OCI-LY7 (cell line): ENCODE measurements at regions not wholly inside any gene's neighbourhood (a gene's known extent, or its start where the extent isn't known, plus 50 kb on each side); places are given as distances from the start of the nearest gene placed in this dataset.

Experiments
- BruUV-seq: library from RNA; stranded (reverse); fragments of 400-500 nt; replicated peaks from 2 replicates; lab custom pipeline; 2021; lab: Mats Ljungman, UMichigan
- CTCF ChIA-PET: fragments of 300-600 bp; sonication (Branson Sonifier 250); formaldehyde crosslinking; loops from one replicate; lab custom pipeline; 2022; ENCODE audit warnings: antibody characterized with exemption; ENCODE audit not compliant: unreplicated experiment; lab: Charles Lee
- POLR2A ChIA-PET: fragments of 300-600 bp; sonication (Branson Sonifier 250); formaldehyde crosslinking; loops from one replicate; lab custom pipeline; 2022; ENCODE audit warnings: antibody characterized with exemption; lab: Charles Lee
- DNase-seq: peaks from one replicate; pipeline ENCODE4 v3.0.0-alpha.2; 2015; ENCODE audit warnings: low spot score
- H2AFZ ChIP-seq: fragments of 200-600 bp; sonication (generic), shearing (Covaris generic); 2 replicates; pipeline ENCODE4 v1.6.1; 2014; ENCODE audit warnings: mild to moderate bottlenecking, antibody characterized with exemption, low read length, moderate library complexity
- H3K27ac ChIP-seq: fragments of 200-600 bp; sonication (generic); 2 replicates; pipeline ENCODE4 v1.5.1; 2014; ENCODE audit warnings: mixed run types, low read depth, mild to moderate bottlenecking, moderate library complexity, low read length, inconsistent platforms; ENCODE audit not compliant: poor library complexity, severe bottlenecking
- H3K36me3 ChIP-seq: fragments of 200-600 bp; sonication (generic); 2 replicates; pipeline ENCODE4 v1.6.1; 2014; ENCODE audit warnings: mild to moderate bottlenecking, antibody characterized with exemption, low read length, moderate library complexity, mixed read lengths; ENCODE audit not compliant: insufficient read depth
- H3K4me1 ChIP-seq: fragments of 200-600 bp; sonication (generic); 2 replicates; pipeline ENCODE4 v1.5.1; 2014; ENCODE audit warnings: mild to moderate bottlenecking, low read length; ENCODE audit not compliant: insufficient read depth, poor library complexity, severe bottlenecking
- H3K4me2 ChIP-seq: fragments of 200-600 bp; sonication (generic); 2 replicates; pipeline ENCODE4 v1.6.1; 2014; ENCODE audit warnings: mild to moderate bottlenecking, low read length
- H3K4me3 ChIP-seq: fragments of 200-600 bp; sonication (generic); 2 replicates; pipeline ENCODE4 v1.5.1; 2014; ENCODE audit warnings: mild to moderate bottlenecking, low read depth, low read length; ENCODE audit not compliant: poor library complexity, severe bottlenecking
- H3K79me2 ChIP-seq: fragments of 200-600 bp; sonication (generic); 2 replicates; pipeline ENCODE4 v1.6.1; 2016; ENCODE audit warnings: low read depth, mild to moderate bottlenecking, low read length, moderate library complexity, mixed read lengths; ENCODE audit not compliant: insufficient read depth
- H3K9me2 ChIP-seq: fragments of 200-600 bp; sonication (generic); 2 replicates; pipeline ENCODE4 v1.6.1; 2016; ENCODE audit warnings: mild to moderate bottlenecking, low read length, mixed read lengths; ENCODE audit not compliant: insufficient read depth
- H3K9me3 ChIP-seq: fragments of 200-600 bp; sonication (generic); 2 replicates; pipeline ENCODE4 v1.6.1; 2014; ENCODE audit warnings: mild to moderate bottlenecking, mixed run types, low read length, mixed read lengths
- H4K20me1 ChIP-seq: fragments of 200-600 bp; sonication (generic); 2 replicates; pipeline ENCODE4 v1.6.1; 2014; ENCODE audit warnings: mild to moderate bottlenecking, antibody characterized with exemption, low read length, moderate library complexity, mixed read lengths; ENCODE audit not compliant: insufficient read depth
- EZH2phosphoT487 ChIP-seq: fragments of 200-600 bp; sonication (generic); IDR thresholded peaks from 2 replicates; pipeline ENCODE4 v1.6.1; 2018; ENCODE audit warnings: low read depth, borderline replicate concordance, mild to moderate bottlenecking, mixed run types, antibody characterized with exemption, low read length, moderate library complexity, mixed read lengths
- intact Hi-C: fragments of 100-400 bp; cut with micrococcal nuclease; formaldehyde crosslinking; loops from one replicate; pipeline ENCODE4 v1.10.0; 2022; ENCODE audit not compliant: unreplicated experiment
- TF ChIP-seq, protein P1 (sequence below): fragments of 200-600 bp; sonication (generic); conservative IDR thresholded peaks from 2 replicates; pipeline ENCODE4 v1.5.1; 2014; ENCODE audit warnings: mild to moderate bottlenecking, antibody characterized with exemption, low read length, moderate library complexity, mixed read lengths

DNA sequence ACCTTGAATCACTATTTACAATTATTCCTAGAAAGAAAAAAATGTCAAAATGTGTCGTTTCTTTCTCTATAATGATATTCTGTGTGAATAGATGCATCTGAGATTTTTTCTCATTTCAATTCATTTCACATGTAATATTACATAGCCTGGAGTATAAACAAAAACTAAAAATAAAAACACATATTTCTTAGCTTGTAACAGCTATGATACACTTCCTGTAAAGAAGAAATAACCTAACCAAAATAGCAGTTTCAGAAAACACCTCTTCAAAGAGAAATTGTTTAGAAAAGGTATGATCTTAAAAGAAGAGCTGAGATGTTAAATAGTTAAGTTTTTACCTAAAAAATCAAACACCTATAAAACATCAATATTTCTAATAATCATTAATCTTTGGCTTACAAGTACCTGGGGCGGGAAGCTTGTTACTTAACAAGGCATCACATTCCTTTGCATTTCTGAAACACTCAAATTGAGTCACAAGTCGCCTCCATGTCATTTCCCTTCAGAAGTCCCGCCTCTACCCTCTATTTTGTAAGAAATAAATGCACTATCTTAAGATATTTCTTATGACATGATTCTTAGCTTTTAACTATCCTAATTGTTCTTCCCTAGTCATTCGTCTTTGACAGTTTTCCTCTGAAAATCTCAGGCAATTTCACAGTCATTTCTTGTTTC is 76.5 kb downstream of the PCDH18 start:
- CTCF ChIA-PET = no interaction called here
- Histone ChIP-seq H3K27ac (no peak overlapping the region), H3K36me3 (no peaks in the 10 kb centered on the region), H4K20me1 (no peaks in the 10 kb centered on the region), H3K4me2 (no peak overlapping the region), H3K9me2 (no peaks in the 10 kb centered on the region), H2AFZ (no peak overlapping the region), H3K4me1 (no peaks in the 10 kb centered on the region), H3K79me2 (no peaks in the 10 kb centered on the region), H3K4me3 (no peak overlapping the region), H3K9me3 (no peaks in the 10 kb centered on the region)
- no TSS peak for BruUV-seq
- POLR2A ChIA-PET = interaction anchor here (0.6 kb wide), 1 partner anchor 114 kb away, joined by 3 read pairs; no protein-coding TSS in a partner anchor
- no peak for DNase-seq
- TF ChIP-seq EZH2phosphoT487 = no peak
- TF ChIP-seq, protein P1, sequence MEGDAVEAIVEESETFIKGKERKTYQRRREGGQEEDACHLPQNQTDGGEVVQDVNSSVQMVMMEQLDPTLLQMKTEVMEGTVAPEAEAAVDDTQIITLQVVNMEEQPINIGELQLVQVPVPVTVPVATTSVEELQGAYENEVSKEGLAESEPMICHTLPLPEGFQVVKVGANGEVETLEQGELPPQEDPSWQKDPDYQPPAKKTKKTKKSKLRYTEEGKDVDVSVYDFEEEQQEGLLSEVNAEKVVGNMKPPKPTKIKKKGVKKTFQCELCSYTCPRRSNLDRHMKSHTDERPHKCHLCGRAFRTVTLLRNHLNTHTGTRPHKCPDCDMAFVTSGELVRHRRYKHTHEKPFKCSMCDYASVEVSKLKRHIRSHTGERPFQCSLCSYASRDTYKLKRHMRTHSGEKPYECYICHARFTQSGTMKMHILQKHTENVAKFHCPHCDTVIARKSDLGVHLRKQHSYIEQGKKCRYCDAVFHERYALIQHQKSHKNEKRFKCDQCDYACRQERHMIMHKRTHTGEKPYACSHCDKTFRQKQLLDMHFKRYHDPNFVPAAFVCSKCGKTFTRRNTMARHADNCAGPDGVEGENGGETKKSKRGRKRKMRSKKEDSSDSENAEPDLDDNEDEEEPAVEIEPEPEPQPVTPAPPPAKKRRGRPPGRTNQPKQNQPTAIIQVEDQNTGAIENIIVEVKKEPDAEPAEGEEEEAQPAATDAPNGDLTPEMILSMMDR = no peak
- intact Hi-C loops = no loop called here

DNA sequence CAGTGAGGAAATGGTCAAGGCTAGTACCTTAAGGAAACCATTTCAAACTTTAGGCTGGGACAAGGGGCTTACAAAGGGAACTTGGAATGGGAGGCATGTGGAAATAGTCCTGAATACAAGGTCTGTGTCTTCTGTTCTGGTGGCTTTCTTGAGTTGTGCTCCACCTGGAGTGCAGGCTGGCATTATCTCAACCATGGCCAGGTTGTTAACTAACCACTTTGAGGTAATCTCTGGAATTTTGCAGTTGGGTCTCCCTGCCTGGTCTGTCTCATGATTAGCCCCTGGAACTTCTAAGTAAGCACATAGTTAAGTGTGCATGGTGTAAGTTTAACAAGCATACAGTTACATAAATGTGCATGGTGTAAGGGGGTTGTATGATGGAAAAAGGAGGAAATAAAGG is 77.5 kb downstream of the PCDH18 start:
- Histone ChIP-seq H3K79me2 (no peaks in the 10 kb centered on the region), H4K20me1 (no peaks in the 10 kb centered on the region), H3K4me3 (no peak overlapping the region), H3K4me2 (no peak overlapping the region), H3K27ac (no peak overlapping the region), H3K4me1 (no peaks in the 10 kb centered on the region), H3K9me2 (no peaks in the 10 kb centered on the region), H3K36me3 (no peaks in the 10 kb centered on the region), H3K9me3 (no peaks in the 10 kb centered on the region), H2AFZ (no peak overlapping the region)
- intact Hi-C loops = no loop called here
- TF ChIP-seq, protein P1 = no peak
- TF ChIP-seq EZH2phosphoT487 = no peak
- no peak for DNase-seq
- POLR2A ChIA-PET = interaction anchor here (0.5 kb wide), 1 partner anchor 18 kb away, joined by 4 read pairs; no protein-coding TSS in a partner anchor
- BruUV-seq = no TSS peak
- CTCF ChIA-PET = no interaction called here

DNA sequence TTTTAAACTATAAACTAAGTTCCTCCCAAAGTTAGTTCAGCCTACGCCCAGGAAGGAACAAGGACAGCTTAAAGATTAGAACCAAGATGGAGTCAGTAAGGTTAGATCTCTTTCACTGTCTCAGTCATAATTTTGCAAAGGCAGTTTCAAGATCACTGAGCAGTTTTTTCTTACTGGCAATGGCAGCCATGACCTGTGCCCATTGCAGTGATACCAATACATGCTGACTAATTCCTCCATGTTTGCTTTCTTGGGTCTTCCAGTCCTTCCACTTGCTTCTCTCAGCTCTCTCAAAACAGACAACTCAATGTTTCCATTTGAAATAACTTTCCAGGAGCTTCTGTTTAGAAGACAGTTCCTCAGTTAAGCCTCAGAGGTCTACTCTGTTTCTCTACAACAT is 79.5 kb downstream of the PCDH18 start:
- POLR2A ChIA-PET = interaction anchor here (0.8 kb wide), 1 partner anchor 213 kb away, joined by 3 read pairs; no protein-coding TSS in a partner anchor
- DNase-seq = no peak
- TF ChIP-seq, protein P1 = no peak
- no peak for TF ChIP-seq EZH2phosphoT487
- Histone ChIP-seq H4K20me1 (no peaks in the 10 kb centered on the region), H3K27ac (no peak overlapping the region), H3K4me3 (no peak overlapping the region), H3K36me3 (no peaks in the 10 kb centered on the region), H3K9me3 (no peaks in the 10 kb centered on the region), H3K9me2 (no peaks in the 10 kb centered on the region), H3K4me2 (no peak overlapping the region), H3K79me2 (no peaks in the 10 kb centered on the region), H3K4me1 (no peaks in the 10 kb centered on the region), H2AFZ (no peak overlapping the region)
- BruUV-seq = no TSS peak
- CTCF ChIA-PET = no interaction called here
- intact Hi-C loops = no loop called here
